Fibroblast of skin of left biceps (primary cell): ENCODE measurements at regions not wholly inside any gene's neighbourhood (a gene's known extent, or its start where the extent isn't known, plus 50 kb on each side); places are given as distances from the start of the nearest gene placed in this dataset.
"Not testable (repeated sequence)": the region's sequence is repeated elsewhere in the genome, so short reads cannot be mapped to it uniquely, and the experiment has no call there.

ENCODE experiments used
- DNase-seq, 2 experiments: peaks; one replicate each; pipeline ENCODE4 v3.0.0-alpha.2; 2013; ENCODE audit warnings: low read depth in 2 of 2

DNA sequence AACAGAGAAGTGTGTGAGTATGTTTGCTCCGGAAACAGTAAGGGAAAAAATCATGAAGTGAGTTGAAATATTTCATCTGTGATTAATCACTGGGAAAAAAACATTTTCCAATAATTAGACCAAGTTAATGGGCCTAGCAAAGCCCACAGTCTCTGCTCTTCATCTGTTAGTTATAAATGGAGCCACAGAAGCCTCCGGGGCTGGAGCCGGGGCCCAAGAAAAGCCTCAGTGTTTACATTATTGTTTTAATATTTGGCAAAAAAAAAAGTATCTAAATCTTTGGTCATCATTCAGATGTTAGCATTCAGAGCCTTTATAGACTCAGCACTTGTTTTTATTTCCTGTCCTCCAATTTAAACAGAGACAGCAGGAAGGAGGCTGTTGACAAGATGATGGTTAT lies 115.0 kb downstream of the UBE2U start:
- DNase-seq = no peak

DNA sequence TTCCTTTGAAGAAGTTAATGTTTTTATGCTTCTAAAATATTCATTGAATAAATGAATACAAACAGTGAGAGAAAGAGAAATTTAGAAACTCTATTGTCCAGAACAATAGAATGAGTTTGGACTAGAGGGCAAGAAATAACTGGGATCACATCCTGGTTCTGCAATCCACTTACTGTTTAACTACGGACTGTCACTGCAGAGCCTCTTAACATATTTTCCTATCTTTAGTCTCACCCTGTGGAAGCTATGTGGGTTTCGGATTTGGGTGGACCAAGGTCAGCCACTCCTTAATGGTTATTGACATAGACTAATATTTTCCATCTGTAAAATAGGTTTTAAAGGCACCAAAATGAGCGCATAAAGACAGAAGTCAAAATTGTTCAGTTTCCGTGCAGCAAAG lies 116.6 kb downstream of the UBE2U start:
- no peak for DNase-seq

DNA sequence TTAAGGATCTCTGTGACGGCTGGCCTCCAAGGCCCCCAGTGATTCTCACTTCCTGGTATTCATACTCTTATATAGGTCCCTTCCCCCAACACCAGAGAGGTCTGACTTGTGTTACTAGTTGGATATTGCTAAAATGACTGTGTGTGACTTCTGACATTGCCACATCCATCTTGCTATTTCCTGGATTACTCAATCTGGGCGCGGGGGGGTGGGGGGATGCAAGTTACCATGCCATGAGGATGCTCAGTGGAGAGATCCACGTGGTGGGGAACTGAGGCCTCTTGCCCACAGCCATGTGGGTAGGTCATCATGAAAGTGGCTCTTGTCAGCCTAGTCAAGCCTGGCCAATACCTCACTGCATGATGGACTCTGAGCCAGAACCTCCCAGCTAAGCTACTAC lies 117.0 kb downstream of the UBE2U start:
- DNase-seq = peak; percentile 85 to 89

DNA sequence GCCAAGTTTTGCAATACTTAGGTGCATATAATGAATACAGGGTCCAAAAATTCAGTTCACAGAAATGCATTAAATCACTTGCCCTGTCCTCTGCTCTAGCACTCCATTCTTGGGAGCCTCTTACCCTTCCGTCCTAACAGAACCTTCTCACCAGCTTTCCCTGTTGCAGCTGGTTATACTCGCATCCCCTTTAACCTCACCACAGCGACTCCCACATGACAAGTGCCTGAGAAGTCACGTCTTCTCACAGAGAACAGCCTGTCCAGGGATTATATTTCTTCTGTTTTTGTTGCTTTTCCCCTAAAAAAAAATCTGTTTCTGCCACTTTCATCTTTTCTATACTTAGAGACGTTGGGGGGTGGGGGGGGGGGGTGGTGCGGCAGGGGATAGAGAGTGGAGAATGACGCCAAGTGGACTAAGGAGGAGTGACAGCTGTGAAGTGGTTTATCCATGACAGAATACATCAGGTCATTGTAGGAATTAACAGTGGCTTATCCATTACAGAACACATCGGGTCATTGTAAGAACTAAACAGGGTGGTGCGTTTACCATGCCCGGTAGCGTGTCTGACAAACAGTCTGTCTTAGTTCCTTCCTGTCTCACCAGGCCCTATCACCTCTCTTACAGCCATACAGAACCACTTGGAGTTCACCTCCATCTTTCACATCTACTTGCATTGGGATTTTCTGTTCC lies 117.6 kb downstream of the UBE2U start:
- DNase-seq = no peak

DNA sequence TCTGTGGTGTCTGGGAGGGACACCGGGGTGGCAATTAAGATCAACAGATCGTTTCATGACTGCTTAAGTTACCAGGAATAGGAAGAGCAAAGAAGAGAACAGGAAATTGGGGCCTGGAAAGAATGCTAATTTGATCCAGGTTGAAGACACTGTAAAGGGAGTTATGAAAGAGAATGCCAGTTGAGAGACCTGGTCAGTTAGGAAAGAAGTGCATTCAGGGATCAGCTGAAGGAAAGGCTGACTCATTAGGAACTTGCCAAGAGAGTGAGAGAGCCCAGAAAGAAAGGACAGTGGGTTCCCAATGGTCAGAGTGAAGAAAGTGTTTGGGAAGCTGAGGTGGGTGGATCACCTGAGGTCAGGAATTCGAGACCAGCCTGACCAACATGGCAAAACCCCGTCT lies 119.6 kb downstream of the UBE2U start:
- DNase-seq = no peak

DNA sequence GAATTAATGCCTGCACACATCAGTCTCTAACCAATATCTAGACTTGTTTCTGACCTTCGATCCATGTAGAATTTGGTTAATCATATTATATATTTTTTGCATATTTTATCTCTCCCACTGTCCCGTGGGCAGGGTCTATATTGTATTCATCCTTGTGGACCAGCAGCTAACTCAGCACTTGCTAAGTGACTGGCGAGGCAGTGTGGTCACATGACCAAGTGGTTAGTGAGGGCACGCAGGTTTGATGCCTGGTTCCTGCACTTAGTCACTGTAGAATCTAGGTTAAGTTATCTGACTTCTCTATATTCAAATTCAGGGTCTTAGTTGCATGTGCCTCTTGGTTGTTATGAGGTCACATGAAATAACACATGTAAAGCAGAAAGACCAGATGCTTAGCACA lies 120.5 kb downstream of the UBE2U start:
- DNase-seq = no peak

DNA sequence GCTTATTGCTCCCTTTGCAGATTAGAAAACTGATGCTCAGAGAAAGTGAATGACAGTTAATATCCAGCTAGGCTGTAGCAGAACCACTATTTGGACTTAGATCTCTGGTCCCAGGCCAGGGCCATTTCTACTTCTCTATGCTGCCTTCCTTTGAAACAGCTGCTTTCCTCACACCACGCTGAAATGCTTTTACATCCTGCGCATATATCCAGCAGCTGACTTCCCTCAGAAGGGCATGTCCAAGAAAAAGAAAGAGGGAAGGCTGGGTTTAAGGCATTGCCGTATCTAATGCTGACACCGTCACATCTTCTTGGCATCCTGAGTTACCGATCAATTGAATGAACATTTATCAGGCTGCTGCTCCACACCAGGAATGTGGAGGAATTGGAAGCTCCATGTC lies 122.4 kb downstream of the UBE2U start:
- no peak for DNase-seq

DNA sequence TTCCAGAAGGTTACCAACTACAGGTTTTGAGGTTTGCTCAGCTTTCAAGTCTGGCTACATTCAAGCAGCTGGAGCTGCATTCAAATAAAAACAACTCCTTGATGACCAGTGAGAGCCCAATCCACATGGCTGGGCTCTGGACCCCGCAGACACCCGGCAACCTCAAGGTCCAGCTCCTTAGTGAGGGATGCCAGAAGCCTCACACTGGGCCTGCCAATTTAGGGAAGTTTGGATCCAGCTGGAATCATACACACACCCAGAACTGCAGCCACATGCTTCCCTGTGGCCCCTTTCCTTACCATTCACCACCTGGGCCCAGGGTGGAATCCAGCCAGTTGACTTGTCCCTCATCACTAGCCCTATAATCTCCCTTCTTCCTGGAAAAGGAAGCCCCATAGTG lies 123.7 kb downstream of the UBE2U start:
- no peak for DNase-seq

DNA sequence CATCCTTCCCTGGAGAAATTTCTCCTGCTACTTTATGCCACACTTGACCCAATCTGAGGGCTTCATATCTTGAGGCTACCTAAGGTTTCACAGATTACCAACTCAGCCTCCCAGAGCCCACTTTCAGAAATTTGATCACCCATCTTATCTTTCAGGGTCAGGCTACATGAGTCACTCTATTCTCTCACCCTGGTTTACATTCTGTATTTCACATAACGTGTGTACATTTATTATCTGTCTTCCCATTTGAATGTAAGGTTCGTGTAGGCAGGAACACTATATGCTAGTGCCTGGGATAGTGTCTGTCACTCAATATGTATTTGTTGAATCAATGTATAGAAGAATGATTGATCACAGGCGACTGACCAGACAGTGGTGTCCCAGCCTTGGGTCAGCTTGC lies 124.8 kb downstream of the UBE2U start:
- no peak for DNase-seq

DNA sequence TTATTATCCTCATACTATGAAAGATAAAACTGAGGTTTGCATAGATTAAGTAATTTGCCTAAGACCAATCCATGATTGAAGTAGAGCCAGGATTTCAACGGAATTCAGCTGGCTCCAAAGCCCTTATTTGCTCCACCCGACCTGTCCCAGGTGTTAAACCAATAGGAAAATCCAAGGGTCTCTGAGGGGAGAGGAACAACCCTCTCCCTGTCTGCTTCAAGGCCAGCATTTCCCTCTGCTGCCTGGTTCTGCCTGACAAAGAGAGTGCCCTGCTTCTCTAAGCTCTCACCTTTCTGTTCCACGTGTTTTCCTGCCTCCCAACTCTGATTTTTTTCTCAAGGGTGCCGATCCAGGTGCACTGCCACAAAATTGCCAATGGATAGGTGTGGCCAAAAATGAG lies 127.4 kb downstream of the UBE2U start:
- DNase-seq = no peak

DNA sequence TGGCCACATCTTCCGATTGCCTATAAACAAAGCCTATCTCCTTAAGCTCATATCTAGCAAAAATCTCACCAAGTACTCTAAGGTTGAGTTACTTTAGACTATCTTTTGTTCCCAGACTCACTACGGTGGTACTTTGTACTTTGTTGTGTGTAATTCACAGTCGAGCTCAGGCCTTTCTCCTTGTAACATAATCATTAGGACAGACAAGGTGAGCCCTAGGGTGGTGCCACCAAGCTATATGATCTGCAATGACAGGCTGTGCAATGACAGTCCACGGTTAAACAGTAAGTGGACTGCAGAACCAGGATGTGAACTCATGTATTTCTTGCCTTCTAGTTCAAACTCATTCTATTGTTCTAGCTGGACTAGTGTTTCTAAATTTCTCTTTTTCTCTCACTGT lies 132.2 kb downstream of the UBE2U start:
- no peak for DNase-seq

DNA sequence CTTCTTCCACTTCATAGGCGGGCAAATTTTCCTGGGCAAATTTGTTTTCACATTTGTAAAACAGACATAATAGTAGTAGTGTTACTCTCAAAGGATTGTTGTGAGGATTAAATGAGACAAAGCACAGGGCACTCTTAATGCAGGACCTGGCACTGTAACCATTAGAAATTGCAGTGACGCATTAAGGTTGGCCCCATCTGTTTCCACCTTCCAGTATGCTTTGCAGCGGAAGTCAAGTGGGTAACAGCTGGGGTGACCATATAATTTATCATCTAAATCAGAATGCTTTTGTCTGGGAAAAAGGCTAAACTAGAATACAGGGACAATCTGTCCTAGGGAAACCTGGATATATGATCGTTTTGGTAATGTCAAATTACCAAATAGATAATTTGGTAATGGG lies 132.5 kb upstream of the CACHD1 start:
- DNase-seq = no peak

DNA sequence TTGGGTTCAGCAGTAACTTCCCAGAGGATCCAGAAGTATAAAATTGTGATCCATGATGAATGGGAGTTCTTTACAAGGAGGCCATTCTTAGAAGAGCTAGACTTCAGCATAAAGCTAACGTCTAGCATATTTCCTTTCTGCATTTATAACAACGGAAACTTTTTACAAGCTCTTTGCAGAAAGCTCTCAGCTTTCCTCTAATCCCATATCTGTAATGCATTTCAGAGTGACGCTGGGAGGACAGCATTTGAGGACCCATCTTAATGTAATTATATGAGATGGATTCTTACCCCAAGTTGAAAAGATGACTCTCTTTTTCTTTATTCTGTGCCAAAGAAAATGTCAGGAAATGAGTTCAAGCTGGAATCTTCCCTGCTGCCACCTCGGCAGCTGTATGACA lies 132.0 kb upstream of the CACHD1 start:
- DNase-seq = no peak

DNA sequence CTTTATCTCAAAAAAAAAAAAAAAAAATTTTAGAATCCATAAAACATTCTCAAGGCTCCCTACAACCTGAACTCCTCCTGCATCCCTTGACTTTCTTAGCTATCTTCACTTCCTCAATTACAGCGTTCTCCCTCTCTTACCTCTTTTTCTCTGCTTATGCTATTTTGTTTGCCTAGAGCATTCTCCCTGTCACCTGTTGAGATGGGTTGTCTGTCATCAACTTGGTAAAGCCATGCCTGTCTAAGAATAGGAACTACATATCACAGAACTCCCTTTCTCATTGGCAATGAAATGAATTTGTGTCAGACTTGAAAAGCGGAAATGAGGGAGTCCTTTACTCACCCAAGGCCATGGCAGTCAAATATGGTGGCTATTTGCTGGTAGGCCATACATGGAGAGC lies 129.6 kb upstream of the CACHD1 start:
- DNase-seq = no peak

DNA sequence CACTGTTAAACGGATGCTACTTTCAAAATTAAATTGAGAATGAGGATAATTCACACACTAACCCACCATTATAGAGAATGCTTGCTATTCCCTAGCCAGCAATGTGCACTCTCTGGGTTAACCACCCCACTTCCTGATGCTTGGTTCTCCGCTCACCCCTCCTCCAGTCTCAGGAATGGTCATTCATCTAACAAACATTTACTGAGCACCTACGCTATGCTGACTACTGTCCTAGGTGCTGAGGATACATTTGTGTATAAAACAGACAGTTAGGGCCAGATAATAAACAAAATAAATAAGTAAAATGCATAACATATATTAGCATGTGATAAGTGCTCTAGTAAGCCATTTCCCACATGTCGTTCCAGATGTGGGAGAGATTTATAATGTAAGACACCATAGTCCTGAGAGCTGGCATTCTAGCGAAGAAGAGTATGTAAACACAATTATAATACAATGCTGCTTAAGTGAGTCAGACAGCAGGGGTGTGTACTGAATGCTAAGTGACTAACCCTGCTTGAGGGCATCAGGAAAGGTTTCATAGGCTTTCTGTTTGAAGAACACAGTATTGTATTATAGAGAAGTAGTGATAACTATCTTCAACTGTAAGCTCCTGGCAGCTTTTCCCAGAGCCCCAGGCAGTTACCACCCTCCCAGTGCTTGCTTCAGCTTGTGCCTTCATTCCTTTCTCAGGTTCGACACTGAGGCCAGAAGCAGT lies 126.7 kb upstream of the CACHD1 start:
- no peak for DNase-seq

DNA sequence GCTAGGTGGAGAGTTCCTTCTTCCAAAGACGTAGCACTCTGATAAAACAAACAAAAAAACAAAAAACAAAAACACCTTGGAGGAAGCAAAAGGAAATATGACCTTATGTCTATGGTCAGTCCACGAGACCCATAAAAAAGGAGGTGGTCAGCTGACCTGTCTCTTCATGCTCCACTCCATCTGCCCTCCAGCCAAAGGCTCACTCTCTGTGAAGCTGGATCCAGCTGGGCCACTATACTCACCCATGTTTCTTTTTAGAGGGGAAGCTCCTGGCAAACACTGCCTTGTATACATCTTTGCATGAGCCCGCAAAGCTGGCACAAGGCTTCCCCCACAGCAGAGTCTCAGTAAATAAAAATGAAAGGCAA lies 126.1 kb upstream of the CACHD1 start:
- no peak for DNase-seq

DNA sequence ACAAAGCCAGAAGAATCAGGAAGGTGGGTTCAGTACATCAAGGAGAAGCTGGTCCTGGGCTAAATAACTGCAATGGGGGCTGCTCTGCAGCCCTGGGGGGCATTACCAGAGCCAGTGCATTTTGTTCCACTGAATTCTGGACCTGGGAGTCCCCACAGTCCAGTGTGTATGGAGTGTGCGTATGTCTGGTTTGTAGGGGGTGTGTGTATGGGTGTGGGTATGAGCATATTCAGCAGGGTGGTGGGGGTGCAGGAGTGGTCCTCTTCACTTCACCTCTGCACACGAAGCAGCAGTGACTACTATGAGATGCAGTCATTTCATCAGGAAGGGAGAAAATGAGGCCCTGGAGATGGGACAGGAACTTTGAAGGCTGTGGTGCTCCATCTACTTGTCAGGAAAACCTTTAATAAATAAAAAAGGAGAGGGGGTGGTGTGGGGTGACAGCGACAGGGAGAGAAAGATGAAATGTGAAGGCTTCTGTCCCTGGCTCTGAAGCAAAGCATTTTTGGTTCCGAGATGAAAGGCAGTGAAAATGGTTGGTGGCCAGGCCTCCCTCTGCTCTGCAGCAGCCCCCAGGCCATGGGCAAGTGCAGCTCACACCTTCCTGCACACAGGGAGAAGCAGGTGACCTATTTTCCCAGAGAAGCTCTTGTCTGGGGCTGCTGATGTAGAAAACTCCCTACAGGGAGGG lies 121.5 kb upstream of the CACHD1 start:
- DNase-seq = no peak

DNA sequence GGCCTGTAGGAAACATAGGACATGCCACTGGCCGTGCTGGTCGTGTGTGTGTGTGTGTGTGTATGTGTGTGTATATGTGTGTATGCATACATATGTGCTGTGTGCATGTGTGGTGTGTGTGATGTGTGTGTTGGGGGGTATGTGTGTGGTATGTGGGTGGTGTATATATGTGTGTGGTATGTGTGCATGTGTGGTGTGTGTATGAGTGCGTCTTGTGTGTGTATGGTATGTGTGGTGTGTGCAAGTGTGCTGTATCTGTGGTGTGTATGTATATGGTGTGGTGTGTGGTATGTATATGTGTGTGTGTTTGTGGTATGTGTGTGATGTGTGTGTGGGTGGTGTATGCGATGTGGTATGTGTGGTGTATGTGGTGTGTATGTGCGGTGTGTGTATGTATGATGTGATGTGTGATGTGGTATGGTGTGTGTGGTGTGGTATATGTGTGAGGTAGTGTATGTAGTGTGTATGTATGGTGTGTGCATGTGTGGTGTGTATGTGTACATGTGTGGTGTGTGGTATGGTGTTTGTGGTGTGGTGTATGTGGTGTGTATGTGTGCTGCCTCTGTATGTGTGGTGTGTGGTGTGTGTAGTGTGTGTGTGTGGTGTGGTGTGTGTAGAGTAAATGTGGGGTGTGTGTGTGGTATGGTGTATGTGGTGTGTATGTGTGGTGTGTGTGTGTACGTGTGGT lies 120.8 kb upstream of the CACHD1 start:
- DNase-seq = no peak

DNA sequence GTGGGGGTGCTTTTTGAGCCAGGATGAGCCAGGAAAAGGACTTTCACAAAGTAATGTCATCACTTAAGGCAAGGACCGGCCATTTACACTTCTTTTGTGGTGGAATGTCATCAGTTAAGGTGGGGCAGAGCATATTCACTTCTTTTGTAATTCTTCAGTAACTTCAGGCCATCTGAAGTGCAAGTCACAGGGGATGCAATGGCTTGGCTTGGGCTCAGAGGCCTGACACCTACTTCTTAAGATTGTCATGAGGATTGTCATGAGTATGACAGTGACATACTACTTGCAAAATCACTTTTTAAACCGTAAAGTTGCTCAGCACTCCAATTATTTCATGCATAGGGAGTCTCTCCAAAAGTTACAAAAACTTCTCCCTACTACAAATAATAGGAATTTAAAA lies 114.4 kb upstream of the CACHD1 start:
- not testable (repeated sequence) for DNase-seq

DNA sequence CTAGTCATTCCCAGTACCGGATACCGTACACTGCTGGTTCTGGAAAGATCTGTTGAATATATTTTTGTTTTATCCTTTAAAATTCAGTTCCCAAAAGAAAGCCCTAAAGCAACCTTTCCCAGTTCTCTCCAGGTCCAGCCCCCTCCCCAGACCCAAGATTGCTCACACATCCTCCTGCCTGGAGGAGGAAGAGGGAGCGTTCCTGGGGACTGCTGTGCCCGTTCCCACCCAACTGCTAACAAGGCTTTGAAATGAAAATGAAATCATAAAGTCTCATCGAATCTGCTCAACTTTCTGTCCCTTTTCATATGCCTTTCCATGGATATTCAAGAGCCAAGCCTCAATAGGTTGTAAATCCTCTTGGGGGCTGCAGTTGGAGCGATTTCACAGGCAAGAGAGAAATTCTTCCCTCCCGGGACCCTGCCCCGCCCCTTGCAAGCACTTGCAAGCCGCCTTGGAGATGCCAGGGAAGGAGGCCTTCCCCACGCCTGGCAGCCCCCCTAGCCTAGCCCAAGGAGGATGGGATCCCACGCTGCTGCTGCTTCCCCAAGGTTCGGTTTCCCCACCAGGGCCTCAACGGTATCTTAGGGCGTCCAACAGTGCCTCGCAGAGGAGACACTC lies 113.2 kb upstream of the CACHD1 start:
- no peak for DNase-seq

DNA sequence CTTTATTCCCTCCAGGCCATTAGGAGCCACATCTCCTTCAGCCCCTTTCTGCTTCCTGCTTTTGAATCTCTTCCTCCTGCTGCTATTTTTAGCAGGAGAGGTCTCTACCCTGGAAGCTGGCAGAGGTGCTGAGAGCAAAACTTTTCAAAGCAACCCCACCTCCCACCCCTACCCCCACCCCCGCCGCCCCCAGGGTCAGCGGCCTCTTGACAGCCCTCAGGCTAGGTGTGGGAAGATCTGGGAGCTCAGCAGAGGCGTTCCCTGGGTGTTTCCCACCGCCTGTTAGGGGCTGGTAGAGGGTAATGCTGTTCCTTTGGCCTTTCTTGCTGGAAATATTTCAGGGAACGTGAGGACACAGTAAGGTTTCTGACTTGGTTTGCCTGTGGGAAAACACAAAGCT lies 112.5 kb upstream of the CACHD1 start:
- DNase-seq = no peak

DNA sequence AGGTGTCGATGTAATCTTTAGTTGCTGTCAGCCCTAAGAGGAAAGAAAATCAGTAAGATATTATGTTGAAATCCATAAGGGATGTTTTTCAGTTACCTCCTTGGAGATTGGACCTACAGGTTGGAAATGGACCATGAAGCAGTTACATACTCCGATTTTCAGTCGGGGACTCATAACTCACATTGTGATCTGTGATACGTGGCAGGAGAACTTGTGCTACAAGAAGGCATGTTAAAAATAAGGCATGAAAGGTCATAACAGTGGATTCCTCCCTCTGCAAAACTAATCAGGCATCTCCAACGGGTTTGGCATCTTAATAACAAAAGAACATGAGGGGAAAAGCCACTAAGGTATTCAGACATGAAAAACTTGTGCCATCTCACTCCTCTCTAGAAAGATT lies 111.2 kb upstream of the CACHD1 start:
- DNase-seq = no peak
